CD14-positive monocyte (primary cell): ENCODE measurements at regions not wholly inside any gene's neighbourhood (a gene's known extent, or its start where the extent isn't known, plus 50 kb on each side); places are given as distances from the start of the nearest gene placed in this dataset.

Experiments
- DNase-seq, 3 donors: peaks; one replicate each; pipeline ENCODE4 v3.0.0-alpha.2; 2011 to 2022
- H2AFZ ChIP-seq: 2 replicates; pipeline ENCODE4 v1.6.0; 2012; ENCODE audit warnings: mild to moderate bottlenecking, low read depth, low read length, inconsistent platforms; ENCODE audit not compliant: insufficient read depth, poor library complexity, severe bottlenecking
- H3K27ac ChIP-seq, 2 donors: 1 replicate in 1 of 2; 2 replicates in 1 of 2; pipeline ENCODE4 v1.5.1; 2012 to 2013; ENCODE audit warnings: low read length in 2 of 2, control low read depth in 1 of 2, inconsistent platforms in 1 of 2, low read depth in 1 of 2, mild to moderate bottlenecking in 1 of 2
- H3K27me3 ChIP-seq, 2 donors: one replicate each; pipeline versions ENCODE4 v1.6.0 to v1.6.1; 2011 to 2013; ENCODE audit warnings: low read length in 2 of 2; ENCODE audit not compliant: control insufficient read depth in 2 of 2, insufficient read depth in 2 of 2
- H3K36me3 ChIP-seq, 2 donors: replicated peaks in 1 of 2; 1 replicate in 1 of 2; 2 replicates in 1 of 2; pipeline versions ENCODE4 v1.5.1 to v1.6.1; 2012 to 2013; ENCODE audit warnings: low read length in 2 of 2, control low read depth in 1 of 2, inconsistent platforms in 1 of 2, mild to moderate bottlenecking in 1 of 2; ENCODE audit not compliant: insufficient read depth in 2 of 2, control insufficient read depth in 1 of 2
- H3K4me1 ChIP-seq, 2 donors: 1 replicate in 1 of 2; 2 replicates in 1 of 2; pipeline versions ENCODE4 v1.5.1 to v1.6.1; 2012 to 2013; ENCODE audit warnings: low read length in 2 of 2, control low read depth in 1 of 2, inconsistent platforms in 1 of 2, mild to moderate bottlenecking in 1 of 2, moderate library complexity in 1 of 2; ENCODE audit not compliant: insufficient read depth in 2 of 2, control insufficient read depth in 1 of 2
- H3K4me2 ChIP-seq: replicated peaks from 2 replicates; pipeline ENCODE3; 2012; ENCODE audit warnings: low read length, moderate library complexity, mild to moderate bottlenecking; ENCODE audit not compliant: poor library complexity, severe bottlenecking; ENCODE audit errors: extremely low read depth
- H3K4me3 ChIP-seq, 3 experiments: fragments of 200-600 bp in 1 of 3; sonication (generic) in 1 of 3; replicated peaks in 1 of 3; 1 replicate in 2 of 3; 2 replicates in 1 of 3; pipeline ENCODE4 v1.5.1; 2011 to 2013; ENCODE audit warnings: low read length in 3 of 3, mild to moderate bottlenecking in 3 of 3, control low read depth in 2 of 3, low read depth in 2 of 3, inconsistent platforms in 1 of 3, moderate library complexity in 1 of 3
- H3K79me2 ChIP-seq: 2 replicates; pipeline ENCODE4 v1.6.0; 2012; ENCODE audit warnings: mild to moderate bottlenecking, control low read depth, inconsistent platforms, low read length, moderate library complexity; ENCODE audit not compliant: insufficient read depth
- H3K9ac ChIP-seq: 2 replicates; pipeline ENCODE4 v1.6.0; 2017; ENCODE audit warnings: low read length, mild to moderate bottlenecking; ENCODE audit not compliant: insufficient read depth, poor library complexity, severe bottlenecking
- H3K9me3 ChIP-seq, 2 donors: replicated peaks in 1 of 2; 1 replicate in 1 of 2; 2 replicates in 1 of 2; pipeline versions ENCODE4 v1.5.1 to v1.6.1; 2012 to 2013; ENCODE audit warnings: low read length in 2 of 2, control low read depth in 1 of 2; ENCODE audit not compliant: control insufficient read depth in 1 of 2, insufficient read depth in 1 of 2
- H4K20me1 ChIP-seq: 2 replicates; pipeline ENCODE4 v1.6.0; 2012; ENCODE audit warnings: mild to moderate bottlenecking, low read length, control low read depth, moderate library complexity; ENCODE audit not compliant: insufficient read depth
- H3K27ac Mint-ChIP-seq, 7 donors: one replicate each; pipeline ENCODE4 v1.8.0; 2020; ENCODE audit warnings: mild to moderate bottlenecking in 7 of 7, mixed read lengths in 7 of 7, moderate library complexity in 6 of 7, inconsistent platforms in 2 of 7
- H3K27me3 Mint-ChIP-seq, 3 donors: one replicate each; pipeline ENCODE4 v1.8.0; 2021 to 2022; ENCODE audit warnings: low read depth in 3 of 3, mild to moderate bottlenecking in 3 of 3, mixed read lengths in 3 of 3, moderate library complexity in 3 of 3, inconsistent platforms in 1 of 3
- H3K36me3 Mint-ChIP-seq, 2 donors: one replicate each; pipeline ENCODE4 v1.8.0; 2020; ENCODE audit warnings: mixed read lengths in 2 of 2, inconsistent platforms in 1 of 2, mild to moderate bottlenecking in 1 of 2
- H3K4me1 Mint-ChIP-seq: one replicate; pipeline ENCODE4 v1.8.0; 2020; ENCODE audit warnings: mild to moderate bottlenecking, mixed read lengths
- H3K4me3 Mint-ChIP-seq, 2 donors: one replicate each; pipeline ENCODE4 v1.8.0; 2020; ENCODE audit warnings: mild to moderate bottlenecking in 2 of 2, mixed read lengths in 2 of 2, moderate library complexity in 1 of 2
- H3K9me3 Mint-ChIP-seq, 7 donors: one replicate each; pipeline ENCODE4 v1.8.0; 2020 to 2022; ENCODE audit warnings: mixed read lengths in 7 of 7, mild to moderate bottlenecking in 6 of 7, moderate library complexity in 6 of 7, inconsistent platforms in 2 of 7
- WGBS: methylation state at CpG from one replicate; pipeline ENCODE4 v1.1.5; 2013; ENCODE audit warnings: missing lambda C conversion rate; ENCODE audit not compliant: insufficient coverage; 5-methylcytosine and 5-hydroxymethylcytosine counted together
- intact Hi-C, 2 donors: fragments of 100-400 bp; cut with micrococcal nuclease; formaldehyde crosslinking; loops; one replicate each; pipeline versions ENCODE4 v1.15.0 to v1.15.1; 2023
- TF ChIP-seq, protein P1 (sequence below): fragments of 200-600 bp; IDR thresholded peaks from one replicate; pipeline ENCODE4 v1.8.0; 2022; ENCODE audit warnings: antibody characterized with exemption, mild to moderate bottlenecking

DNA sequence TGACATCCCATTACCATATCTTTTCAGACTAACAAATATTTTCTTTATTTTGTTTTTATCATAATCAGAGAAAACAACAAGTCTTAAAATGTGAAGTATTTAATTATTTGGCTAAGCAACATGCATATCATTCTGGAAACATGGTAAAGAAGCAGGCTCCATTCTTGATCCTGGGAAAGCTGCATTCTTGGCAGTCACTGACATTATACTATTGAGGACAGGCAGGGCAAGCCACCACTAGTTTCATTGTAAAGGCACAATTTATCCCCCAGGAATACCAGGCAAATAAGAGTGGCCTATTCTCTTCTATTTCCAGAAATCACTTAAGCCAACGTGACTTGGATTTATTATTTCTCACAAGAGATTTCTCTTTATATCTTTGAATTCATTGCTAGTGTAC, 153.8 kb upstream of the AKR1E2 start:
- H3K27me3 ChIP-seq: no peaks in the 10 kb centered on the region
- no peak overlapping the region for H3K4me2 ChIP-seq
- no peaks in the 10 kb centered on the region for H3K36me3 ChIP-seq
- no peaks in the 10 kb centered on the region for H3K4me1 ChIP-seq
- H3K4me3 ChIP-seq: no peak overlapping the region
- intact Hi-C loops: no loop called here
- peaks cover 0 to 3% (median 3%) of the 10 kb centered on the region in 3 donors for H3K27me3 Mint-ChIP-seq
- peaks cover 0 to 8% (median 2%) of the 10 kb centered on the region in 7 donors for H3K9me3 Mint-ChIP-seq
- no peaks in the 10 kb centered on the region for H3K9me3 ChIP-seq
- H3K9ac ChIP-seq: no peak overlapping the region
- DNase-seq: no peak
- H2AFZ ChIP-seq: no peak overlapping the region
- H3K27ac ChIP-seq: no peak overlapping the region
- no peaks in the 10 kb centered on the region for H3K36me3 Mint-ChIP-seq
- no peak overlapping the region for H3K27ac Mint-ChIP-seq
- no peak overlapping the region for H3K4me3 Mint-ChIP-seq
- no peaks in the 10 kb centered on the region for H3K79me2 ChIP-seq
- H3K4me1 Mint-ChIP-seq: no peaks in the 10 kb centered on the region
- no CpG with 5 or more reads among the region's 1 CpG for WGBS
- no peaks in the 10 kb centered on the region for H4K20me1 ChIP-seq
- TF ChIP-seq, protein P1, sequence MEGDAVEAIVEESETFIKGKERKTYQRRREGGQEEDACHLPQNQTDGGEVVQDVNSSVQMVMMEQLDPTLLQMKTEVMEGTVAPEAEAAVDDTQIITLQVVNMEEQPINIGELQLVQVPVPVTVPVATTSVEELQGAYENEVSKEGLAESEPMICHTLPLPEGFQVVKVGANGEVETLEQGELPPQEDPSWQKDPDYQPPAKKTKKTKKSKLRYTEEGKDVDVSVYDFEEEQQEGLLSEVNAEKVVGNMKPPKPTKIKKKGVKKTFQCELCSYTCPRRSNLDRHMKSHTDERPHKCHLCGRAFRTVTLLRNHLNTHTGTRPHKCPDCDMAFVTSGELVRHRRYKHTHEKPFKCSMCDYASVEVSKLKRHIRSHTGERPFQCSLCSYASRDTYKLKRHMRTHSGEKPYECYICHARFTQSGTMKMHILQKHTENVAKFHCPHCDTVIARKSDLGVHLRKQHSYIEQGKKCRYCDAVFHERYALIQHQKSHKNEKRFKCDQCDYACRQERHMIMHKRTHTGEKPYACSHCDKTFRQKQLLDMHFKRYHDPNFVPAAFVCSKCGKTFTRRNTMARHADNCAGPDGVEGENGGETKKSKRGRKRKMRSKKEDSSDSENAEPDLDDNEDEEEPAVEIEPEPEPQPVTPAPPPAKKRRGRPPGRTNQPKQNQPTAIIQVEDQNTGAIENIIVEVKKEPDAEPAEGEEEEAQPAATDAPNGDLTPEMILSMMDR: no peak

DNA sequence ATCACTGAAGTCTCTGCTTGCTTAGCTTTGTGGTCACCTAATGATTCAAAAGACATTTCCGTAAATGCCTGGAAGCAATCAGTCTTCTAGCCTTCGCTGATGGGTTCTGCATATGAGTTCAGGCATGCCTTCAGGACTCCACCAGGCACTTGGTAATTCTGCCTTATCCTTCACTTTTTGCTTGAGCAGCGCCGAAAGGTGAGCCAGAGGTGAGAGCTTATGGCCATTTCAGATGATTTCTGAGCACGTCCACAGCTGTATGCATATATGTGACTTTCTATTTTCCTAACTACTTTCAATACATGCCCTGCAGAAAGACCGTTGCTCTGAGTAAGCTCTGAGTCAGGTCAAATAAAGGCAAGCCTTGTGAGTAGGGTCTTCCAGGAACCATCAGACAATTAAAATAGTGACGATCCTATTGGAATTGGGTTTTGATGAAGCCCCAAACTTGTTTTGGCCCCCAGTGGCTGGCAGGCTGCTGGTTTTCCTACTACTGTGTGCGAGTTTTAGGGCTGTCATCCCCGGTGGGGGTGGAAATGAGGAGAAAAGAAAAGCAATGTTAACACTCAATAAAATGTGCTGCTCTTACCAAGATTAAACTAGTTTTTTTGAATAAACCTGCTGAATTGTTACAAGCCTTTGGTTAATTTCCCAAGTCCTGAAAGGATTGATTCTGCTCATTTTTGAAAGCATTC, 154.4 kb upstream of the AKR1E2 start:
- Mint-ChIP-seq H3K36me3 (no peaks in the 10 kb centered on the region), H3K4me1 (no peaks in the 10 kb centered on the region), H3K27ac (no peak overlapping the region), H3K4me3 (no peak overlapping the region), H3K9me3 (peaks cover 0 to 8% (median 2%) of the 10 kb centered on the region in 7 donors), H3K27me3 (peaks cover 0 to 3% (median 3%) of the 10 kb centered on the region in 3 donors)
- no peak for DNase-seq
- no peaks in the 10 kb centered on the region for H3K79me2 ChIP-seq
- no peaks in the 10 kb centered on the region for H3K27me3 ChIP-seq
- no peak overlapping the region for H3K4me3 ChIP-seq
- no peaks in the 10 kb centered on the region for H4K20me1 ChIP-seq
- H3K27ac ChIP-seq: no peak overlapping the region
- H3K4me1 ChIP-seq: no peaks in the 10 kb centered on the region
- TF ChIP-seq, protein P1: no peak
- intact Hi-C loops: no loop called here
- H3K36me3 ChIP-seq: no peaks in the 10 kb centered on the region
- WGBS: 95% methylated on average over 5 of the region's 9 CpGs
- H3K9me3 ChIP-seq: no peaks in the 10 kb centered on the region
- no peak overlapping the region for H2AFZ ChIP-seq
- no peak overlapping the region for H3K9ac ChIP-seq
- no peak overlapping the region for H3K4me2 ChIP-seq
